ENCODE measurements at regions not wholly inside any gene's neighbourhood (a gene's known extent, or its start where the extent isn't known, plus 50 kb on each side); places are given as distances from the start of the nearest gene placed in this dataset.

- H3K27me3 ChIP-seq, result no peaks in the 10 kb centered on the region
- no peaks in the 10 kb centered on the region for H3K36me3 ChIP-seq
- no peak overlapping the region for H3K27ac ChIP-seq
- DNase-seq, result no peak
- H3K4me3 ChIP-seq, result no peak overlapping the region
- H3K9me3 ChIP-seq (replicated peaks), result no peaks in the 10 kb centered on the region
- H3K4me1 ChIP-seq, result no peaks in the 10 kb centered on the region
Observed at GRCh38 chr15:94743668-94744067, 512.3 kb downstream of the MCTP2 start.

- H3K4me3 ChIP-seq, result no peak overlapping the region
- no peak for DNase-seq
- H3K27ac ChIP-seq, result no peak overlapping the region
- H3K27me3 ChIP-seq, result no peaks in the 10 kb centered on the region
- H3K36me3 ChIP-seq, result no peaks in the 10 kb centered on the region
- H3K9me3 ChIP-seq (replicated peaks), result no peaks in the 10 kb centered on the region
- no peaks in the 10 kb centered on the region for H3K4me1 ChIP-seq
Observed at GRCh38 chr15:94744080-94744793, 512.9 kb downstream of the MCTP2 start.

- no peak overlapping the region for H3K4me3 ChIP-seq
- no peaks in the 10 kb centered on the region for H3K36me3 ChIP-seq
- H3K27ac ChIP-seq, result no peak overlapping the region
- no peaks in the 10 kb centered on the region for H3K27me3 ChIP-seq
- no peaks in the 10 kb centered on the region for H3K4me1 ChIP-seq
- H3K9me3 ChIP-seq (replicated peaks), result no peaks in the 10 kb centered on the region
- DNase-seq, result no peak
Observed at GRCh38 chr15:94745371-94745770, 514.0 kb downstream of the MCTP2 start.

- Histone ChIP-seq H3K9me3 (replicated peaks) (no peaks in the 10 kb centered on the region), H3K36me3 (no peaks in the 10 kb centered on the region), H3K27me3 (no peaks in the 10 kb centered on the region), H3K4me3 (no peak overlapping the region), H3K4me1 (no peaks in the 10 kb centered on the region), H3K27ac (no peak overlapping the region)
- DNase-seq, result no peak
Observed at GRCh38 chr15:94747510-94747909, 516.1 kb downstream of the MCTP2 start.

GRCh38 chr15:94749811-94750617, 518.7 kb downstream of the MCTP2 start:
- no peaks in the 10 kb centered on the region for H3K36me3 ChIP-seq
- no peaks in the 10 kb centered on the region for H3K4me1 ChIP-seq
- H3K27ac ChIP-seq, result no peak overlapping the region
- H3K9me3 ChIP-seq (replicated peaks), result no peaks in the 10 kb centered on the region
- DNase-seq, result peak in 1 of 2 experiments; percentile 10
- H3K27me3 ChIP-seq, result no peaks in the 10 kb centered on the region
- no peak overlapping the region for H3K4me3 ChIP-seq

- no peak overlapping the region for H3K27ac ChIP-seq
- H3K36me3 ChIP-seq, result no peaks in the 10 kb centered on the region
- DNase-seq, result no peak
- no peak overlapping the region for H3K4me3 ChIP-seq
- no peaks in the 10 kb centered on the region for H3K4me1 ChIP-seq
- H3K9me3 ChIP-seq (replicated peaks), result no peaks in the 10 kb centered on the region
- H3K27me3 ChIP-seq, result 0 out of 2 replicates have a peak, but pooled peaks cover 3% of the 10 kb centered on the region
Observed at GRCh38 chr15:94760348-94760747, 529.0 kb downstream of the MCTP2 start.

GRCh38 chr15:94761574-94761973, 530.2 kb downstream of the MCTP2 start:
- H3K36me3 ChIP-seq, result no peaks in the 10 kb centered on the region
- 0 out of 2 replicates have a peak, but pooled peaks cover 3% of the 10 kb centered on the region for H3K27me3 ChIP-seq
- no peak overlapping the region for H3K4me3 ChIP-seq
- no peaks in the 10 kb centered on the region for H3K9me3 ChIP-seq (replicated peaks)
- no peaks in the 10 kb centered on the region for H3K4me1 ChIP-seq
- no peak overlapping the region for H3K27ac ChIP-seq
- DNase-seq, result no peak

GRCh38 chr15:94769089-94769488, 537.7 kb downstream of the MCTP2 start:
- Histone ChIP-seq H3K4me3 (no peak overlapping the region), H3K9me3 (replicated peaks) (no peaks in the 10 kb centered on the region), H3K27ac (no peak overlapping the region), H3K4me1 (no peaks in the 10 kb centered on the region), H3K27me3 (no peaks in the 10 kb centered on the region), H3K36me3 (no peaks in the 10 kb centered on the region)
- no peak for DNase-seq

GRCh38 chr15:94770199-94770598, 538.8 kb downstream of the MCTP2 start:
- no peaks in the 10 kb centered on the region for H3K27me3 ChIP-seq
- no peaks in the 10 kb centered on the region for H3K9me3 ChIP-seq (replicated peaks)
- H3K27ac ChIP-seq, result no peak overlapping the region
- no peak overlapping the region for H3K4me3 ChIP-seq
- no peaks in the 10 kb centered on the region for H3K36me3 ChIP-seq
- no peak for DNase-seq
- no peaks in the 10 kb centered on the region for H3K4me1 ChIP-seq

- DNase-seq, result no peak
- Histone ChIP-seq H3K4me3 (no peak overlapping the region), H3K4me1 (no peaks in the 10 kb centered on the region), H3K36me3 (no peaks in the 10 kb centered on the region), H3K27me3 (no peaks in the 10 kb centered on the region), H3K27ac (no peak overlapping the region), H3K9me3 (replicated peaks) (no peaks in the 10 kb centered on the region)
Observed at GRCh38 chr15:94777037-94777436, 545.7 kb downstream of the MCTP2 start.

GRCh38 chr15:94778840-94779239, 547.5 kb downstream of the MCTP2 start:
- Histone ChIP-seq H3K27ac (no peak overlapping the region), H3K27me3 (no peaks in the 10 kb centered on the region), H3K9me3 (replicated peaks) (no peaks in the 10 kb centered on the region), H3K4me3 (no peak overlapping the region), H3K4me1 (no peaks in the 10 kb centered on the region), H3K36me3 (no peaks in the 10 kb centered on the region)
- DNase-seq, result no peak

GRCh38 chr15:94780166-94780565, 548.8 kb downstream of the MCTP2 start:
- no peak for DNase-seq
- Histone ChIP-seq H3K36me3 (no peaks in the 10 kb centered on the region), H3K9me3 (replicated peaks) (no peaks in the 10 kb centered on the region), H3K4me3 (no peak overlapping the region), H3K27ac (no peak overlapping the region), H3K27me3 (no peaks in the 10 kb centered on the region), H3K4me1 (no peaks in the 10 kb centered on the region)

- no peak for DNase-seq
- no peak overlapping the region for H3K4me3 ChIP-seq
- no peaks in the 10 kb centered on the region for H3K27me3 ChIP-seq
- no peaks in the 10 kb centered on the region for H3K4me1 ChIP-seq
- H3K27ac ChIP-seq, result no peak overlapping the region
- no peaks in the 10 kb centered on the region for H3K9me3 ChIP-seq (replicated peaks)
- H3K36me3 ChIP-seq, result no peaks in the 10 kb centered on the region
Observed at GRCh38 chr15:94785091-94785490, 553.7 kb downstream of the MCTP2 start.

- no peak overlapping the region for H3K27ac ChIP-seq
- H3K36me3 ChIP-seq, result no peaks in the 10 kb centered on the region
- H3K27me3 ChIP-seq, result no peaks in the 10 kb centered on the region
- no peaks in the 10 kb centered on the region for H3K9me3 ChIP-seq (replicated peaks)
- no peaks in the 10 kb centered on the region for H3K4me1 ChIP-seq
- no peak for DNase-seq
- H3K4me3 ChIP-seq, result no peak overlapping the region
Observed at GRCh38 chr15:94791008-94791407, 559.6 kb downstream of the MCTP2 start.

- Histone ChIP-seq H3K4me3 (no peak overlapping the region), H3K27ac (no peak overlapping the region), H3K36me3 (no peaks in the 10 kb centered on the region), H3K27me3 (no peaks in the 10 kb centered on the region), H3K4me1 (no peaks in the 10 kb centered on the region), H3K9me3 (replicated peaks) (no peaks in the 10 kb centered on the region)
- no peak for DNase-seq
Observed at GRCh38 chr15:94791510-94791909, 560.1 kb downstream of the MCTP2 start.
